AG08396 (cell line): ENCODE measurements at regions not wholly inside any gene's neighbourhood (a gene's known extent, or its start where the extent isn't known, plus 50 kb on each side); places are given as distances from the start of the nearest gene placed in this dataset.
"Not testable (repeated sequence)": the region's sequence is repeated elsewhere in the genome, so short reads cannot be mapped to it uniquely, and the experiment has no call there.

Experiments used
- DNase-seq: peaks from one replicate; pipeline ENCODE4 v3.0.0; 2012; ENCODE audit warnings: low spot score, mixed read lengths

DNA sequence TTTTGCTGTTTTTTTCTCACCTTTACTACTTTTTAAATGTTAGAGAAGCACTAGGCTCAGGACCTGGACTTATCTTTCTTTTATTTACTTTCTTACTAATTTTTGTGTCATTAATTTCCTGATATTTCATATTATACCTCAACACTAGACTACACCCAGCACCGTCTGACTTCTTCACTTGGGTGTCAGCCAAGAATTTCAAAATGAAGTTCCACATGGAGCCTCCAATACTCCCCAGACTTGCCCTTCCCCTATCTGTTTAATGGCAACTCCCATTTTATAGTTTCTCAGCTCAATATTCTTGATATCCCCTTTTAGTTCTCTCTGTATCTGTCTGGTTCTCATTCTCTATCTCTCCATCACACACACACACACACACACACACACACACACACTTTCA, 139.3 kb downstream of the USP22 start:
- not testable (repeated sequence) for DNase-seq

DNA sequence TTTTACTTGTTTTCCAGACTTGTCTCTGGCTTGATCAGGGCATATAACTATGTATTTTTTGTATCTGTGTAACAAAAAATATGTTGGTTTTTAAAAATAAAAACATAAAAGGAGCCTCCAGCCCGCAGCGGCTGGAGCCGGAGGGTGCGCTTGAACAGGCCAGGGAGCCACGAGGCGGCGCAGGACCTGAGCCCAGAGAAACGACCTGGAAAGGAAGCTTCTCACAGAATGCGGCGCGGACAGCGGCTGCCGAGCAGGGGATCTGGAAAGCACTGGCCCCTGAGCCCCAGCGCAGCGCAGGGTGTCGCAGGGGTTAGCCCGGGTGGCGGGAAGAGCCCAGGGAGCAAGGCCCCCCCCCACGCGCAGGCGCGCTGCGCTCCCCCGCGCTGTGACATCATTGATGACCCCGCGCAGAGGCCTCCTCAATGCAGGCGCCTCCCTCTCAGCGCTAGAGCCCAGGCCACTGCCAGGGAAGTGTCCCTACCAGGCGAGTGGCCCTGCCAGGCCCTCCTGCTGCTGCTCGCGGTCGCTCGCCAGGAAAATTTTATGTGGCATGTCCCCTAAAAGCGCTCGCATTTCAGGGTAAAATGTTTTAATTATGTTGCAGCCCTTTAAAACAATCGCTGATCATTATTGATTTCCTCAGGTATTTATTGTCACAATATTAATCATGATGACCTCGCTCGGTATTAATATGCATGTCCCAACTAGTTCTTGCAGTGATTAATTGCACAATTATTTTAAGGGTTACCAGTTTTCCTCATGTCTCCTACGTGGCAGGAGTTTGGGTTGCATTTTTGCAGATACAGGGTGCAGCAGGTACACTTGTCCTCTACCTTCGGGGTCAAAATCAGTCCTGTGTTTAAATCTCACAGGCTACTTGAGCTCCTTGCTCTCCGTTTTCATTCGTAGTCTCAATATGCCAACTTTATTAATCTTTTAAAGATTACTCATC, 134.2 kb downstream of the USP22 start:
- peak; percentile 96 for DNase-seq

DNA sequence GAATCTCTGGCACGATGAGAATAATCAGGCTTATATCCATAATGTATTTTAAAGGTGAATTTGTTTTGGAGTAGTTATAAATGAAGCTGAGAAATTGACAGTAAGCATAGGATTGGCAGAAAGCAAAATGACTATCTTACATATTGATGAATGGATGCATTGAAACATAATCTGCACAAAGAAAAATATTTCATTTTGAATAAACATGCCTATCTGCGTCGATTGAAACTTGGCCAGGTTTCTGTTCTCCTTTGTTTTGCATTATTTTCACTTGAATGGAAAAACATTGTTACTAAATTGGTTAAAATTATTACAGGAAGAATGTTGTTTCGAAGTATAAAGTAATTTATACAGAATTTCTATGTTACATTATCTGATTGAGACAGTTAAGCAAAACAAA, 128.2 kb downstream of the USP22 start:
- no peak for DNase-seq

DNA sequence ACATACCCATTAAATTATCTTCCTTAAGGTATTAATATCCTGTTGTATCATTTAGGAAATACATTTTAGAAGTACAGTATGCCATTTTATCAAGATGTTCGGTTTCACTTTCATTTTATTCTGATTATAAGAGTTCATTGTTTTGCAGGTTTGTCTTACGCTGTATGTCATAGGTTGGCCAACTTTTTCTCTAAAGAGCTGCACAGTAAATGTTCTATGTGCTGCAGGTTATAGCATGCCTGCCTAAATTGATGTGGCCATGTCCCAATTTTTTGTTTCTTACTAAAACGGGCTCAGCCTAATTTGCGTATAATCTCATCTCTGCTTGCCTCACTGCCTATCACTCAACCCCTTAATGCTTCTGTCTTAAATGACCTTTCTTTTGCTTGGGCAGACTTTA, 126.4 kb downstream of the USP22 start:
- no peak for DNase-seq

DNA sequence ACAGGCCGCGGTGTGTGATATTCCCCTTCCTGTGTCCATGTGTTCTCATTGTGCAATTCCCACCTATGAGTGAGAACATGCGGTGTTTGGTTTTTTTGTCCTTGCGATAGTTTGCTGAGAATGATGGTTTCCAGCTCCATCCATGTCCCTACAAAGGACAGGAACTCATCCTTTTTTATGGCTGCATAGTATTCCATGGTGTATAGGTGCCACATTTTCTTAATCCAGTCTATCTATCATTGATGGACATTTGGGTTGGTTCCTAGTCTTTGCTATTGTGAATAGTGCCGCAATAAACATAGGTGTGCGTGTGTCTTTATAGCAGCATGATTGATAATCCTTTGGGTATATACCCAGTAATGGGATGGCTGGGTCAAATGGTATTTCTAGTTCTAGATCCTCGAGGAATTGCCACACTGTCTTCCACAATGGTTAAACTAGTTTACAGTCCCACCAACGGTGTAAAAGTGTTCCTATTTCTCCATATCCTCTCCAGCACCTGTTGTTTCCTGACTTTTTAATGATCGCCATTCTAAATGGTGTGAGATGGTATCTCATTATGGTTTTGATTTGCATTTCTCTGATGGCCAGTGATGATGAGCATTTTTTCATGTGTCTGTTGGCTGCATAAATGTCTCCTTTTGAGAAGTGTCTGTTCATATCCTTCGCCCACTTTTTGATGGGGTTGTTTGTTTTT, 125.1 kb downstream of the USP22 start:
- DNase-seq, result not testable (repeated sequence)

DNA sequence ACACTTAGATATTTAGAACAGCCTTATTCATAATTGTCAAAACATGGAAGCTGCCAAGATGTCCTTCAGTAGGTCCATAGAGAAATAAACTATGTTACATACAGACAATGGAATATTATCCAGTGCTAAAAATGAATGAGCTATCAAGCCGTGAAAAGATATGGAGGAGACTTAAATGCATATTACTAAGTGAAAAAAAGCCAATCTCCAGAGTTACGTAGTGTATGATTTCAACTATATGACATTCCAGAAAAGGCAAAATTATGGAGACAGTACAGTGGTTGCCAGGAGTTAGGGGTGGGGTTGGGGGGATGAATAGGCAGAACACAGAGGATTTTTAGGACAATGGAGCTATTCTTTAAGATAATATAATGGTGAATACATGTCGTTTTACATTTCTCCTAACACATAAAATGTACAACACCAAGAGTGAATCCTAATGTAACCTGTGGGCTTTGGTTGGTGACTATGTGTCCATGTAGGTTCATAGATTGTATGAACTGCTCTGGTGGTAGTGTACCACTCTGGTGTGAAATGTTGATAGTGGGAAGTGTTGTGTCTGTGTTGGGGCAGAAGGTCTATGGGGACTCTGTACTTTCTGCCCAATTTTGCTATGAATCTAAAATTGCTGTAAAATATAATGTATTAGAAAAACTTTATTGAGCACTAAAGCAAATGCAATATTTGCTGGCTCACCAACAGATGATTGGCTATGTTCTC, 122.6 kb downstream of the USP22 start:
- no peak for DNase-seq

DNA sequence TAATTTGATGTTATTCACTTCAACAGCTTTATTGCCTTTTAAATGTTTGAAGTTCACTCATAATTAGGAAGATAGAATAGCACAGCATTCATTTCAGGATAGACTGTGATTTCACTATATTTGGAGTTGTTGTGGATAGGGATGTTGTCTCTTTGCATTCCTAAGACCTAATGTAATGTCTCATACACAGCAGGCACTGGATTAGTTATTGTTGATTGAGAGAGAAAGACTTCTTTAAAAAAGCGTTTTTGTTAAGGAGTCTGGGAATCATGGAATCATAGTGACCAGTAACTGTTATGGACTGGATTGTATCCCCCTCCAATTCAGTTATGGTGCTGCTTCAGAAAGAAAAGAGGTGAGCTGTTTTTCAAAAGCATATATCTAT, 122.0 kb downstream of the USP22 start:
- peak; percentile 16 for DNase-seq

DNA sequence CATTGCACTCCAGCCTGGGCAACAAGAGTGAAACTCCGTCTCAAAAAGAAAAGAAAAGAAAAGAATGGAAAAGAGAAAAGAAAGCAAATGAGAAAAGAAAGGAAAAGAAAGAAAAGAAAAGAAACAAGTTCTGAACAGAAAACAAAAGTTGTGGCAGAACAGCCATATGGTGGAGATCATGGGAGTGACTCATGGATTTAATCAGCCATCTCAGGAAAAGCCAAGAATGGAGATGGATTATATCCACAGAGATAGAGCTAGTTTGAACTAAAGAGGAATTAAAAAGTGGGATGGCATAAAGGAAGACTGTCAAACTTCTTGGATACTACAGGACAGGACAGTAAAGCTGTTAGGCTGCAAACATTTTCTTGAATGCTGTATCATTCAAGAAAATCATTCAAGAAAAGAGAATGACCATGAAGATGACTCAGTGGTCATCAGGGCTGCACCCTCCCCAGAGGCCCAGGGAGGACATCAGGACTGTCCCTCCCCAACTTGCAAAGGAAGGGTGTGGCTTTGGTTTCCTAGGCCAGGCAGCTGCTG, 120.6 kb downstream of the USP22 start:
- DNase-seq, result peak; percentile 38

DNA sequence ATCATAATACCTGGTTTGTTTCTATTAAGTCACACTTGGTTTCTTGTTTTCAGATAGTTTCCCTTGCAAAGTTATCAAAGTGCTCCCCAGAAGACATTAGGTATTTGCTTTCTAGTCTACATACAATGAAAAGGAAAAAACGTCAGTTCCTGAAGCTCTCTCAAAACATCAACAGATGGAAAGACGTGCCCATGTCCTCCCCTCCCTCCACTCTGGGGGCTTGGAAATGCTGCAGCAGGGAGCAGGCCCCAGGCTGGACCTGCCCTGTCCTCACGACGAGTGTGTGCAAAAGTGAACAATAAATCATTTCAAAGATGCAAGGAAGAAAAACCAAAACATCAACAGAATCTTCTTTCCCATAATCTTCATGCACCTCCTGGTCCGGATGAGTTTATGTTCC, 118.5 kb downstream of the USP22 start:
- no peak for DNase-seq

DNA sequence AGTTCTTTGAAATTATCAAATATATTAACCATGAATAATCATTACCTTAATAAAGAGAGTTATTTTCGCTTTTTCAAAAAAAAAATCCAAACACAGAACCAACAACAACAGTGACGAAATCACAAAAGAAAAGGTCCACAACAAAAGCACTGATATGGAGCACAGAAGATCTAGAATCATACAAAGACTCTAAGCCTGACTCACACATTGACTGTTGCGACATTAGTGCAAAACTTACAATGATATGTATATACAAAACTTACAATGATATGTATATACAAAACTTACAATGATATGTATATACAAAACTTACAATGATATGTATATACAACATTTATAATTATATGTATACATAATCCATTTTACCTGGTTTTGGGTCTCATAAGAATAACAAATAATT, 117.7 kb downstream of the USP22 start:
- no peak for DNase-seq

DNA sequence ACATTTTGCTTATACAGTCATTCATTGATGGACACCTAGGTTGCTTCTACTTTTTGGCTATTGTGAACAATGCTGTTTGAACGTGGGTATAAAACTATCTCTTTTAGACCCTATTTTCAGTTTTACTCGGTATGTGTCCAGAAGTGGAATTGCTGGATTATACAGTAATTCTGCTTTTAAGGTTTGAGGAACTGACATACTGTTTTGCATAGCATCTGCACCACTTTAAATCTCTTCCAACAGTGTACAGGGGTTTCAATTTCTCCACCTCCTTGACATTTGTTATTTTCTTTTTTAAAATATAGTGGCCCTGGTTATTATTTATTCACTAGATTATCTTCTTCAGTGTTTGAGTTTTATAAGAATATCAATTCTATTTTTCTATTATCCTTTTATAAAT, 116.9 kb downstream of the USP22 start:
- DNase-seq, result no peak

DNA sequence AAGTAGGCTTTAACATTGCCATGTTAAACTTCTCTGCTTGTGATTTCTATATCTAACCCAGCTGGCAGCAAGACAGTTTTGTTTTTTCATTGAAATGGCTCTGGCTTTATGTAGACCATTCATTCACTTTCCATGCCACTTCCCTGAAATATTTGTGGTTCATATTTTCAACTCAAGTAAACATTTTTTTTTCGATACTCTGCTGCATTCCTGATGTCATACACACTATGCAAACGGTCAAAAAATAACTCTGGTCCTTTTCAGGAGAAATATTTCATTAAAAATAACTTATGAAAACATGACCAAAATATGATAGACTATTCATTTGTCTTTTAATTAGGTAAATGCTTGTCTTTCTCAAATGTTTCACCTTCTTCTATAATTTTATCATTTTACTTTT, 116.3 kb downstream of the USP22 start:
- peak; percentile 32 for DNase-seq

DNA sequence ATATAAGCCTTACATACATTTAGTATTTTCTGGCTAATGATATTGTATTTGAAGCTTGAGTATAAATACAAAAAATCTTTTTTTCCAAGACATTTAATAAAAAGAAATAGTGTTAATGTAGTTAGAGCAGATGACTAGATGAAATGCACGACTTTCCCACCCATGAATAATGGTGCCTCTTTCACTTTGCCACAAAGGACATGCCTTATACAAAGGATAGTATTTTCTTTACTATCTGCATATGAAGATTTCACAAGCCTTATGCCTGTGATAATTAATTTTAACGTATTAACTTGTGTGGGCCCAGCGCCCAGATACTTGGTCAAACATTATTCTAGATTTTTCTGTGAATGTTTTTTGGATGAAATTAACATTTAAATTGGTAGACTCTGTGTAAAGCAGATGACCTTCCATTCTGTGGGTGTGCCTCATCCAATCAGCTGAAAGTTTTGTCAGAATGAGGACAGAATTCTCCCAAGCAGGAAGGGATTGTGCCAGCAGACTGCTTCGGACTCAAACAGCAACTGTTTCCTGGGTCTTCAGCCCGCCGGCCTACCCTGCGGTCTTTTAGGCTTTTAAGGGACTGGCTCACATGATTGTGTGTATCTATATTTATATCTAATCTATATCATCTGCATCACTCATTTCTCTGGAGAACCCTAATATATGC, 115.4 kb downstream of the USP22 start:
- no peak for DNase-seq

DNA sequence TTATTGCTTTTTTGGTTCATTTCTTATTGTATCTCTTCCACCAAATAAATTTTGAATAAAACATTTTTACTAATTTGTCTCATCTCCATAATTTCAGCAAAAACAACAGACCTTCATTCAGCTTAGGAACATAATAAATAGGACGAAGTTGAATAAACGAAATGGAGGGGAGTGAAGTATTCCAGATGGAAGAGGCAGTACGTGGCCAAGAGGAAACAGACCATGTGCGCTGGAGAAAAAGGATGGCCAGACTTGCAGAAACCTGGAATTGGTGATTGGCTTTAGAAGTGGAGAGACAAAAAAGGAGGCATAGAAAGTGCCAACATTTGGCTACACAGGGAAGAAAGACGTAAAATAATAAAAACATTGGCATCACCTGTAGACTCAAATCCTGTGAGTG, 113.5 kb downstream of the USP22 start:
- no peak for DNase-seq

DNA sequence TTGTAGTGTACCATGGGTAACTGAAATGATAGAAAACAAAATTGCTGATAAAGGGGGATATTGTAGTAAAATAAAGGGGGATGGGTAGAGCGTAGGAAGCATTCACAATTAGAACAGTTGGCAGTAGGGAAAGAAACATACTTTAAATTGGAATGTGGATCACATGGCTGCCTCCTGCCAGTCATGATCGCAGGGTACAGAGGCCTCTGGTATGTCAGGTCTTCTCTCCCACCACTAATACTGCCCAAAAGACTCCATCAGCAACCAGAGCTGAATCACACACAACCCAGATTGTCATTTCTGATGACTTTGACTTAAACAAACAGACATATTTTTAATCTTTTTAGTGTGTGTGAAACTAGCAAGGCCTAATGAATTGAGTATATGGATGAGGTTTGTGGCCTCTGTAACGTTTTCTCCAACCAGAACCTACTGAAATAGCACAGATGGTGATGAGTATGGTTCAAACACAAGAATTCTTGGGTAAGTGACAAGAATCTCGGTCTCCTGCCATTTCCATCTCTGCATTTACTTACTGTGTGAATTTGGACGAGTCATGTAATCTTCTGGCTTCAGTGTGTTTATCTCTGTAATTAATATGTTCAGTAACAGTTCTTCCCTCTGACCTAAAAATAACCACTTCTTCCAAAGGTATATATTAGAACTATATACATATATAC, 112.6 kb downstream of the USP22 start:
- DNase-seq, result no peak

DNA sequence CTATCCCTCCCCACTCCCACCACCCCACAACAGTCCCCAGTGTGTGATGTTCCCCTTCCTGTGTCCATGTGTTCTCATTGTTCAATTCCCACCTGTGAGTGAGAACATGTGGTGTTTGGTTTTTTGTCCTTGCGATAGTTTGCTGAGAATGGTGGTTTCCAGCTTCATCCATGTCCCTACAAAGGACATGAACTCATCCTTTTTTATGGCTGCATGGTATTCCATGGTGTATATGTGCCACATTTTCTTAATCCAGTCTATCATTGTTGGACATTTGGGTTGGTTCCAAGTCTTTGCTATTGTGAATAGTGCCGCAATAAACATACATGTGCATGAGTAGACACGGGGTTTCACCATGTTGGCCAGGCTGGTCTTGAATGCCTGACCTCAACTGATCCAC, 109.8 kb downstream of the USP22 start:
- DNase-seq, result not testable (repeated sequence)

DNA sequence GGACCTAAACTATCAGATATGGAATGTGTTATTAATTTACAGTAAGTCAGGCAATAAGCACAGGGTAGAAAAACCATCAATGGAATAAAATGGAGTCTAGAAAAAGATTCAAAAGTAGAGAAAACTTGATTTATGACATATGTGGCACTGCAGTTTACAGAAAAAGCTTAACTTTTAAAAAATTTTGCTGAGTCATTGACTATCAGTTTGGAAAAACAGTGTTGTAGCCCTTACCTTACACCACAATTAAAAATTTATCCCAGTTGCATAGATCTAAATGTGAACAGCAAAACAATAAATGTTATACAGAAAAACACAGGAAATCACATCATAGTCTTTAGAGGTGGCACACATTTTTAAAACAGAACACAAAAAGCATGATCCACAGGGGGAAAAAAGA, 108.5 kb downstream of the USP22 start:
- no peak for DNase-seq

DNA sequence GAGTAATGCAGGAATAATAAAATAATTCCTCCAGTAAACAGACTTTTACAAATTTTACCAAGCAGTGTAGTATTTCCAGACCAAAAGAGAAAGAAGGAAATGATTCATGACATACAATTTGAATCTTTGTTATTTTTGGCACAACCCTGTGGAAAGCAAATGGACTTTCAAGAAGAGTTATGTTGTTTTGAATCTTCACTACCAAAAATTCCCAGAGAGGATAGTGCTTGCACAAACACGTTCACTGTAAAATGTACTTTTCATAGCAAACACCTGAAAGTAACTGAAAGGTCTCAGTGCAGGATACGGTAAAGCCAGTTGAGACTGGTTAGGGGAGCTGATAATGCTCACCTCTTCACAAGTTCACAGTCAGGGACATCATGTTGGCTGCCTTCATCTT, 107.1 kb downstream of the USP22 start:
- DNase-seq, result peak; percentile 32

DNA sequence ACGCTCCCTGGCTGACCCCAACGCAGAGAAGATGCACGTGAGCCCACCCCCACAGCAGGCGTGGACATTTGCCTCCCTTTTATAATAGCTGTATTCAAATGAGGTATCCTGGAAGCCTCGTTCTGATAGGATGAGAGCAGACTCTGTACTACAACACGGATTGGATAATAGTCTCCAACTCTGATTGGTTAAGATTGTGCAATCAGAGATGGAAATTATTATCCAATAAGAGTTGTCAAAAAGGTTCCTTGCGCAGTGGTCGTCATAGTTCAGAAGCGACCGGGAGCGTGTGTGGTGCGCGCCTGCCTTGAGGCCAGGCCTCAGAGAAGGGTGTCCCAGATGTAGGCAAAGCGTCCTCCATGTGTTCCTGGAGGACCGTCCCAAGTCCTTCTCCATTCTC, 104.6 kb downstream of the USP22 start:
- DNase-seq, result no peak

DNA sequence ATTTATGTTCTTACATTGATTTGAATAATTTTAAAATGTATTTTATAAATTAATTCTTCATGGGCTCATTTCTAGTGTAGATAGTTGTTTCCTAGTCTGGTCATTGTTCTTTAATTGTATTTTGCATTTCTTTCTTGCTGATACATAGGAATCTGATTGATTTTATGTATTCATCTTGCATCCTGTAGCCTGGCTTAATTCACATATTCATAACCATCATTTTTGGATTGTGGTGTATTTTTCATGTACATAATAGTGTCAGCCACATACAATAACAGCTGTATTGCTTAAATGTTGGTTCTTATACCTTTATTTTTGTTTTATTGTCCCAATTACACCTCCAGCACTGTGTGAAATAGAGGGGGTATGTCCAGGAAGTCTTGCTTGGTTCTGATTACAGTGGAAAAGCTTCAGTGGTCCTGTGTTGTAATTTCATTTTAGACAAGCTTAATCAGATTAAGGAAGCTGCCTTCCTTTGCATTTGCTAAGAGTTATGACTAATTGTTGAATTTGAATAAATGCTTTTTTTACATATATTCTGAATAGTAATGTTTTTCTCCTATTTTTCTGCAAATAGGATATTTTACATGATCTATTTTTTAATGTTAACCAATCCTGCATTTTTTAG, 103.7 kb downstream of the USP22 start:
- DNase-seq, result no peak

DNA sequence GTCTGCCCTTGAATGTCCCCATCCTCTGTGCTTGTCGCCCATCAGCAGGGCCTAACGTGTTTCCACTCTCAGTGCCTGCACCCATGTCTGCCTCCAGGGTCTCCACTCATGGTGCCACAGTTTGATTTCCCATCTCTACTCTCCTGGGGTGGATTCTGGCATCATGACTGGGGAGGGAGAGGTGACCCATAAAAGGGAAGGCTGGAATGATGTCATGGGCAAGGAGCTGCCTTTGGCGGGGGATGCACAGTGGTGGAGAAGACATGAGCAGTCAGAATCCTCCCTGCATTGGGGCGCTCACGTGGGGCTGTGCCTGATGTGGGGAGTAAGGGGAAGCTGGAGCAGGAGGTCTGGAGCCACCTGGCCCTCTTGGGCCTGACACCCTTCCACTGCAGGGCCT, 100.9 kb downstream of the USP22 start:
- no peak for DNase-seq
